ENCODE measurements at regions not wholly inside any gene's neighbourhood (a gene's known extent, or its start where the extent isn't known, plus 50 kb on each side); places are given as distances from the start of the nearest gene placed in this dataset.
A peak's percentile ranks its signal among the peaks of the same experiment; 100 is the strongest.

- TF ChIP-seq, protein P1, sequence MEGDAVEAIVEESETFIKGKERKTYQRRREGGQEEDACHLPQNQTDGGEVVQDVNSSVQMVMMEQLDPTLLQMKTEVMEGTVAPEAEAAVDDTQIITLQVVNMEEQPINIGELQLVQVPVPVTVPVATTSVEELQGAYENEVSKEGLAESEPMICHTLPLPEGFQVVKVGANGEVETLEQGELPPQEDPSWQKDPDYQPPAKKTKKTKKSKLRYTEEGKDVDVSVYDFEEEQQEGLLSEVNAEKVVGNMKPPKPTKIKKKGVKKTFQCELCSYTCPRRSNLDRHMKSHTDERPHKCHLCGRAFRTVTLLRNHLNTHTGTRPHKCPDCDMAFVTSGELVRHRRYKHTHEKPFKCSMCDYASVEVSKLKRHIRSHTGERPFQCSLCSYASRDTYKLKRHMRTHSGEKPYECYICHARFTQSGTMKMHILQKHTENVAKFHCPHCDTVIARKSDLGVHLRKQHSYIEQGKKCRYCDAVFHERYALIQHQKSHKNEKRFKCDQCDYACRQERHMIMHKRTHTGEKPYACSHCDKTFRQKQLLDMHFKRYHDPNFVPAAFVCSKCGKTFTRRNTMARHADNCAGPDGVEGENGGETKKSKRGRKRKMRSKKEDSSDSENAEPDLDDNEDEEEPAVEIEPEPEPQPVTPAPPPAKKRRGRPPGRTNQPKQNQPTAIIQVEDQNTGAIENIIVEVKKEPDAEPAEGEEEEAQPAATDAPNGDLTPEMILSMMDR (IDR thresholded peaks at IDR 0.05): no peak
- Histone ChIP-seq H3K27me3 (no peaks in the 10 kb centered on the region), H3K36me3 (no peaks in the 10 kb centered on the region), H3K27ac (no peak overlapping the region), H3K9me3 (no peaks in the 10 kb centered on the region), H3K4me1 (no peaks in the 10 kb centered on the region), H3K4me3 (no peak overlapping the region)
- FAIRE-seq (no peak), ATAC-seq (no peak), DNase-seq (peak in 2 of 6 donors; percentile 48 to 49)
- WGBS, 2 donors: 82 to 85% methylated on average over 25 of the region's 25 CpGs
- intact Hi-C loops (cut with DNase I): no loop called here
Measured at GRCh38 chr16:85550953-85551924, 61.9 kb upstream of the GSE1 start.

GRCh38 chr16:85552980-85553435 is 60.1 kb upstream of the GSE1 start:
- intact Hi-C loops (cut with DNase I): no loop called here
- Histone ChIP-seq H3K4me3 (peak overlapping the region in 3 of 4 donors; percentile 71 to 86 (median 80)), H3K36me3 (no peaks in the 10 kb centered on the region), H3K9me3 (no peaks in the 10 kb centered on the region), H3K4me1 (peaks cover 0 to 5% (median 0%) of the 10 kb centered on the region in 3 donors), H3K27ac (peak overlapping the region in 3 of 4 donors; percentile 76 to 96 (median 96)), H3K27me3 (no peaks in the 10 kb centered on the region)
- ATAC-seq: no peak
- no peak for FAIRE-seq
- TF ChIP-seq, protein P1 (IDR thresholded peaks at IDR 0.05): no peak
- DNase-seq: peak in 1 of 6 donors; percentile 57
- WGBS, 2 donors: 2 to 9% methylated on average over 12 to 43 of the region's 43 CpGs

- DNase-seq (peak; percentile 60 to 88 (median 75)), FAIRE-seq (no peak), ATAC-seq (peak; percentile 28 to 57 (median 40))
- Histone ChIP-seq H3K27ac (peak overlapping the region; percentile 76 to 96 (median 88)), H3K36me3 (no peaks in the 10 kb centered on the region), H3K4me1 (peaks cover 3 to 8% (median 3%) of the 10 kb centered on the region in 3 donors), H3K9me3 (no peaks in the 10 kb centered on the region), H3K4me3 (peak overlapping the region; percentile 71 to 86 (median 80)), H3K27me3 (no peaks in the 10 kb centered on the region)
- intact Hi-C loops (cut with DNase I): no loop called here
- WGBS, 2 donors: 0 to 1% methylated on average over 33 to 57 of the region's 57 CpGs
- TF ChIP-seq, protein P1 (IDR thresholded peaks at IDR 0.05): no peak
Measured at GRCh38 chr16:85553436-85554113, 59.5 kb upstream of the GSE1 start.

- peak overlapping the region; percentile 76 to 96 (median 88) for H3K27ac ChIP-seq
- TF ChIP-seq, protein P1 (IDR thresholded peaks at IDR 0.05): no peak
- intact Hi-C loops (cut with DNase I): no loop called here
- WGBS, 2 donors: 1 to 2% methylated on average over 19 to 47 of the region's 49 CpGs
- ATAC-seq (peak; percentile 22 to 48 (median 43)), DNase-seq (peak in 5 of 6 donors; percentile 49 to 76 (median 60)), FAIRE-seq (no peak)
- H3K36me3 ChIP-seq: no peaks in the 10 kb centered on the region
- H3K4me1 ChIP-seq: peaks cover 8 to 15% (median 9%) of the 10 kb centered on the region in 3 donors
- H3K9me3 ChIP-seq: no peaks in the 10 kb centered on the region
- no peaks in the 10 kb centered on the region for H3K27me3 ChIP-seq
- H3K4me3 ChIP-seq: peak overlapping the region; percentile 71 to 86 (median 80)
Measured at GRCh38 chr16:85554114-85554888, 58.8 kb upstream of the GSE1 start.

All from pancreas (tissue), 10 donors.